GM19467 (cell line): ENCODE measurements at regions not wholly inside any gene's neighbourhood (a gene's known extent, or its start where the extent isn't known, plus 50 kb on each side); places are given as distances from the start of the nearest gene placed in this dataset.

Experiments
- ATAC-seq: cut with Tn5 transposase; IDR thresholded peaks from one replicate; pipeline ENCODE4 v1.9.1; 2021; ENCODE audit warnings: mild to moderate bottlenecking, moderate library complexity; ENCODE audit not compliant: unreplicated experiment

DNA sequence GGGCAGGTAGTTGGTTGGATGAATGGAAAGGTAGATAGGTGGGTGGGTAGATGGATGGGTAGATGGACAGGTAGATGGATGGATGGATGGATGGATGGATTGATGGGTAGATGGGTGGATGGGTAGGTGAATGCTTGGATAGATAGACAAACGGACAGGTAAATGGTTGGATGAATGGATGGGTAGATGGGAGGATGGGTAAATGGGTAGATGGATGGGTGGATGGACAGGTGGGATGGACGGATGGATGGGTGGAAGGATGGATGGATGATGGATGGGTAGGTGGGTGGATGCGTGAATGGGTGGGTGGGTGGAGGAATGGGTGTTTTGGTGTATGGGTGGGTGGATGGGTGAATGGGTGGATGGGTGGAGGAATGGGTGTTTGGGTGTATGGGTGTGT, 50.1 kb upstream of the ASAP2 start:
- ATAC-seq = no peak

DNA sequence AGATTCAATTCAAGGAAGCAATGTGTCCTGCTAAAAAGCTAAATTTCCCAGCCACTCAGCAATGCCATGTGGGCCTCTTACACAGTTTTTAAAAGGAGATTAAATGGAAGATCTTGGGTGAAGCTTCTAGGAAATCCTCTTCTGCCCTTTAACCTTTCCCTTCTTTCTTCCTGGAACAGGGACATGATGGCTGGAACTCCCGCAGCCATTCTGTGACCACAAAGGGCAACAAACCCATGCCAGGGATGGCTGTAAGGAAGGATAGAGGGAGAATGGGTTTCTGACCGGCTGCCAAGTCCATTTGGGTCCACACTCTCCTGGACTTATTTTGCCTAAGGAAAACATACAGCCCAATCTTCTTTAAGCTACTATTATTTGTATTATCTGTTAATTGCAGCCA, 52.6 kb upstream of the ASAP2 start:
- no peak for ATAC-seq

DNA sequence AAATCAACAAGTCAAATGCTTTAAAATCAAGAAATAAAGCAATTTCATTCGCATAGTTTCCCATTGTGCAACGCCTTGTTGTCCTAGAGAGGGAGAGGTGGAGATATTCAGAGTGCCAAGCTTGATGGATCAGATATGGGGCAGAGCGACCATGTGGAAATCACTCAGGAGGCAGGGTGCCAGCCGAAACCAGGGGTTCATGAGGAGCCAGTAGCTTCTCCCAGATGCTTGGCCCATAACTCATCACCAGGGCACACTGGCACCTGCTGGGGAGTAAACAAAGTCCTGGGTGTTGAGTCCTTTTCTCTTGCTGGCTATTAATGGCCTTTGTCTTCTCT, 53.0 kb upstream of the ASAP2 start:
- no peak for ATAC-seq

DNA sequence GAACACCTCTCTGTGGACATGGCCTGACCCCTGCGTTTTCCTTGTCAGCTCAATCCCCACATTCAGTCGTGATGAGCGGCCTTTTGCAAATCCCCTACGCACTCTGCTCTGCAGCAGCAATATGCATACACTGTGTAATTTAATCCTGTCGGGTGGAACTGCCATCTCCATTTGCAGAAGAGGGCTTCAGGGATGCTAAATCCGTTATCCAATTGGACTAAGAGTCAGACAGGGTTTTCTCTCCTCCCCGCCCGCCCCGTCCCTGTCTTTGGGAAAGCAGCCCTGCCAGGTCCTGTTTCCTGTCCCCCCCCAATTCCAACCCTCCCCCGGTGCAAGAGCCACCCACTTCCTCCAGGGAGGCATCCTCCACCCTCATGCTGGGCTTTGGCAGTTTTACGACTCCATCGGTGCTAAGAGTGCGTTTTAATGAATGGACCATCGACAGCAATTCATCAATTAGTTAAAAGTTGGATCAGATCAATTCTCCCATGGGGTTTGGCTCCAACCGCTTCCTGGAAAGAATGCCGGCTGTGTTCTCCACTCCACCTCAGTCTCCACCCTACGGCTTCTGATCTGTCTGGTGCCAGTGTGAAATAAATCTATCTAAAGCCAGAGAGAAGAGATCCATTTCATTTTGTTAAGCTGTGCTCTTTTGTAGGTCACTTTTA, 53.5 kb upstream of the ASAP2 start:
- ATAC-seq = no peak

DNA sequence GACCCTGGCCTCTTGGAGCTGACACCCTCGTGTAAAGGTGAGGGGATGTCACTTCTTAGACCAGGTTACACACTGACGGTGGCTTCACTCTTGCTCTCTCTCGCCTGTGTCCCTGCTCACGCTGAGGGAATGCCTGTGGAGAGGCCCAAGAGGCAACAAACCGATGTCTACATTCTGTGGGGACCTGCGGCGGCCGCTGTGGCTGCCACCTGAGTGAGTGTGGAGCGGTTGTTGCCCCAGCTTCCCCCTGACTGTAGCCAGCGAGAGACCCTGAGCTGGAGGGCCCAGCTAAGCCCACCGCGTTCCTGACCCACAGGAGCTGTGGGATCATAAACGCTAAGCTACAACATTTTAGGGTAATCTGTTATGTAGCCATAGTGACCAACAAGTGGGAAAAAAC, 55.7 kb upstream of the ASAP2 start:
- ATAC-seq = no peak

DNA sequence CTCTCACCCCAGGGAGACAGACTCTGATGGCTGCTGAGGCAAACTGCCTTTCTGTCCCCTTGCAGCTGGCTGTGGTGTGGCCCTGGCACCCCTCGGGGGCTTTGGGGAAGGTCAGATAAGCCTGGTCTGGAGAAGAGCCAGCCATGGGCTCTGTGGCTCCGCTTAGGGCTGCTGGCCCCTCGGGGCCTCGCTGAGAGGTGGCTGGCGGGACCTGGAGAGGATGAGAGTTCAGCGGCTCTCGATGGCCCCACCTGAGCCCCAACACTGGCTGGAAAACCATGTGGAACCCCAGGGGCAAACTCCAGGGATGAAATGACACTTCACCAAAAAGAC, 56.1 kb upstream of the ASAP2 start:
- ATAC-seq = no peak

DNA sequence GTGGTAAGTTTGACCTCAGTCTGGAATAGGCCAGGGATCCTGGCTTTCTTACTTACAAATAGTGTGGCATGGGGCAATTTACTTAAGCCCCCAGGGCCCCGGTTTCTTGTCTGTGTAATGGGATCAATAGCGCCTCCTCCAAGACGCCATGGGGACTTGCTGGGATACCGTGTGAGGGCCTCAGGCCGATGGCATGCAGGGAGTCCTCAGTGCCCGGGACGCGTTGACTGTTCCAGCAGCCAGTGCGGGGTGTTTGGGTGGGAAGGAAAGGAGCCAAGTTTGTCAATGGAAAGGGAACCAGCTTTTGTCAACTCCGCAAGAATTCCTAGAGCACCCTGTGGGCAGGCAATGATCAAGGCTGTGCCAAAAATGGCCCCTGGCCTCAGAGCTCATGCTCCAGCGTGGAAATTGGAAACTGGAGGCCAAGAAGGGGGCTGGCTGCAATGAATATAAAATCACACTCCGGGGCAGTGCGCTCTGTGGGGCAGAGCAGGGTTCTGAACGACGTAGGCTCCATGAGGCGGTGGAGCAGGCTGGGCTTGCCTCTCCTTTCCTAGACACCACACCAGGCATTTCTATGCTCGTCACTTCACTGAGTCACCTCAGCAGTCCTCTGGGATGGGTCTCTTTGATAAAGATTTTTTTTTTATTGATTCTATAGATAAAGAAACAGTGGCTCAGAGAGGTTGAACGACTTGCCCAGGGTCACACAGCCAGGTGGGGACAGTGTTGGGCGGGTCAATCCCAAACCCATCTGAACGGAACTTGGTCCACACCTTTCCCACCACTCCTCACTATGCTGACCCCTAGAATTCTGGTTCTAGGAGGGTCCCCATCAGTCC, 56.7 kb upstream of the ASAP2 start:
- ATAC-seq = no peak

- no peak for ATAC-seq
Measured at GRCh38 chr2:9149388-9149660, 57.3 kb upstream of the ASAP2 start.

DNA sequence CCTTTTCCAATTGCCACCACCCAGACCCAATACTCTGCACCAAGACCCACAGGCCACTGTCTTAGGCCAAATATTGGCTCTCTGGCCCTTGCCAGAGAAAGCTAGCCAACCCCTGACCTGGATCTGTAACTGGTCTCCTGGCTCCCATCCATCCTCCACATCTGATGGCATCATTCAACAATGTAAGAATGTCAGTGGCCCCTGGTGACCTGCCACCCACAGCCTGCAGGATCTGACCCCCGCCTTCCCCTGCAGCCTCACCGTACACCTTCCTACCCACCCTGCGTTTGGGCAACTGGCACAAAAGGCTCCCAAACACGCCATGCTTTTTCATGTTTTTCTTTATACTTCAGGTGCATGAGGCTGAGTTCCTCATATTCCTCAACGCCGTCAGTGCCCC, 60.0 kb upstream of the ASAP2 start:
- ATAC-seq = no peak

DNA sequence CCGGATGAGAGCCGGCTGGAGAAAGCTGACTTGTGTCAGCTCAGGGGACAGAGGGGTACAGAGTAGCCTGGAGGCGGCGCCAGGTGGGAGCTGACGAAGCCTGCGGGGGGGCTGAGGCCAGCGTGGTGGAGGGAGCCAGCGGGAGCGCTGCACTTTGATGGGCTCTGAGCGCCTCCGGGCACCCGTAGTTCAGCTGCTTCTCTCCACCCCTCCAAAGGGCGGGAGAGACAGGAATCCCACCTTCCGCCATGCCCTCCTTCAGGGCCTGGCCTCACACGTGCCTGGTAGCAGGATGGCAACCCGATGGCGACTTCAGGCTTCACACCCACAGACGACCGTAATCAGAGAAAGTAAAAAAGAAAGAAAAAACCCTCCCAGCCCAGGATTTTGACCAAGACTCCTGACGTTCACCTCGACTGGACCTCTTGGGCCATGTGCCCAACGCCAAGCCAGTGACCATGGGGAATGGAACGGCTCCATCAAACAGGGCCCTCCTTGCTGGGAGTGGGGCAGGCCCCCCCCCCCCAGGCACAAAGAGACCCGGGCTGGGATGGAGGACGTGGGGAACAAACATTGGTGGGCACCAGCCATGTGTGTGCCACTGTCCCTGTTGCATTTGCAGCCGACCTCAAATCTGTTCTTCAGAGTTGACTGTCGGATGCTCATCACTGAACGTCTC, 60.7 kb upstream of the ASAP2 start:
- no peak for ATAC-seq

DNA sequence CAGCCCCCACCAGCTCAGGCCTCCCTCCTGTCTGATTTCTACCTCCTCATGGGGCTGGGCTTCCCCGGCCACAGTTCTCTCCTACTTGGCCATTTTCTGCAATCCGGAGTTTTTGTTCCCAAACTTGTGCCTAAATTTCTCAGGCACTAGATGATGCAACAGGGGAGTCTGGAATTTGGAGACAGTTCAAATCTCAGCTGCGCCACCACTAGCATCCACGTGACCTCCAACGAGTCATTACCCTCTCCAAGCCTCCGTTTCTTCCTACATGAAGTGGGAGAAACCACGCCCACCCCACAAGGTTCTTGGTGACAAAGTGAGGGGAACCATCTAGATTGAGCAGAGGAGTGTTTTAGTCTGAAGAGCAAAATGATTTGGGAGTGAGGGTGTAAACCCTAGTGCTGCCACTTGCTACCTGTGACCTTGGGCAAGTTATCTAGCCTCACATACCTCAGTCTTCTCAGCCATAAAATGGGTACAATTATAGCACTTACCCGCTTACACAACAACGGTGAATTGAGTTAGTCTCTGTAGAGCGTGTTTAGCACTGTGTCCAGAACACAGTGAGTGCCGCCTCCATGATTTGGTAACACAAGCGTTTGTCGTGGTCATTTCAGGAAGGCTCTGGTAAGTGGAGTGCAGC, 61.4 kb upstream of the ASAP2 start:
- no peak for ATAC-seq

GRCh38 chr2:9144617-9145016, 62.0 kb upstream of the ASAP2 start:
- ATAC-seq = no peak

GRCh38 chr2:9144046-9144445, 62.6 kb upstream of the ASAP2 start:
- ATAC-seq = no peak

GRCh38 chr2:9143264-9143815, 63.3 kb upstream of the ASAP2 start:
- ATAC-seq = no peak

DNA sequence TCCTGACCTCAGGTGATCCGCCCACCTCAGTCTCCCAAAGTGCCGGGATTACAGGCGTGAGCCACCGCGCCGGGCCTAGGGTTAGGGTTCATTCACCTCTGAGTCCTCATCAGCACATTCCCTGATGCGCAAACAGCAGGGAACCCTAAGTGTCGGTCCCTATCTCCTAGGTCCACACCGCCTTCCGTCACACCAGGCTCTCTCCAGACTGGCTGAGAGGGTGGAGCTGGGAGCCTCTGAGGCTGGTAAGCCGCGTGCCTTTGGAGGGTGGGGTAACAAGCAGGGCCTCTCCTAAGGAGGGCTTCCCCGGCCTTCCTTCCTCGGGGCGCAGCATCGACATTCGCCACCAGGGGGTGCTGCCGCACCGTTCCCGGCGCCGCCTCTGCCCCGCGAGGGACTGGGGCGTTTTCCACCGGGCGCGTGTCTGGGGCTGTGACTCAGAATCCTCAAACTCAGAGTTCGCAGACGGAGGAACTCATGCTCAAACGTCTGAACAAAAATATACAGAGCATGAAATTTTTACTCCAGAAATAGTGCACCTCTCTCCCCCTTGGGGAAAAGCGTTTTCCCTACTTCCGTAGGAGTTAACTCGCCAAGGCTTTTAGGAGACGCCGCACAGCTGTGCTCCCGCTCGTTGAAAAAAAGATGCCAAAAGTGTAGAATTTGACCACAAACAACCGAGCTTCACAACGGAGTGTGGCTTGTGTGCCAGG, 63.9 kb upstream of the ASAP2 start:
- ATAC-seq = peak; percentile 85

- no peak for ATAC-seq
Measured at GRCh38 chr2:9141706-9142460, 64.7 kb upstream of the ASAP2 start.

GRCh38 chr2:9141091-9141667, 65.4 kb upstream of the ASAP2 start:
- ATAC-seq = no peak

GRCh38 chr2:9140645-9141044, 66.0 kb upstream of the ASAP2 start:
- no peak for ATAC-seq

- no peak for ATAC-seq
Measured at GRCh38 chr2:9139491-9140443, 66.8 kb upstream of the ASAP2 start.
